ENCODE measurements at regions not wholly inside any gene's neighbourhood (a gene's known extent, or its start where the extent isn't known, plus 50 kb on each side); places are given as distances from the start of the nearest gene placed in this dataset.
A peak's percentile ranks its signal among the peaks of the same experiment; 100 is the strongest.

DNA sequence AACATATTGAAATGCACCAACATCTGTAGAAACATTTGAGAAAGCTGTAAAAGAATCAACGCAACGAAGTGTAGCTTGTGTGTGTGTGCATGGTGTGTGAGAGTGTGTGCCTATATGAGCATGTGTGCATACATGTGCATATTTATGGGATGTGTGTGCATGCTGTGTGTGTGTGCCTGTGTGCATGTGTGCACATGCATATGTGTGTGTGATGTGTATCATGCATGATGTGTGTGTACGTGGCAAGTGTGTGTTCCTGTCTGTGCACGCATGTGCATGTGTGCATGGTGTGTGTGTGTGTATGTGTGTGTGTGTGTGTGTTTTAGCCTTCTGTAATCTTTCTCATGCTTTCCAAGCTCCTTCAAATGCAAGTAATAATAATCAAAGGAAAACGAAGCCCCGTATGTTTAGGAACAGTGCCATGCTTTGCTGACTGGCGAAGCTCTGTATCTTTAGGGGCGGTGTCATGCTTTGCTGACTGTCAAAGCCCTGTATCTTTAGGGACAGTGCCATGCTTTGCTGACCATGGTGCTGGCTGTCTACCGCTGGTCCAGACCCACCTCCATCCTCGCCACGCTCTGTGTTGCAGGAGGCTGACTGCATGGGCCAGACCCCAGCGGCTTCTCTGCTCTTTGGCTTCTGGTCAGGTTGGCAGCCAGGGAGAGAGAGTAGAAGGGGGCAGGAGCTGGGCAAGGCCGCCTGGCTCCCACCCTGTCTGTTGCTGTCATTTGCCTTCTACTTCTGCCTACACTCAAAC lies 129.2 kb downstream of the ASB1 start:
- Histone ChIP-seq H3K4me3 (no peak overlapping the region), H3K27ac (no peak overlapping the region), H3K9me3 (peaks cover 0 to 11% (median 0%) of the 10 kb centered on the region in 4 donors), H3K36me3 (no peaks in the 10 kb centered on the region), H3K4me1 (no peaks in the 10 kb centered on the region), H3K27me3 (no peaks in the 10 kb centered on the region)
- intact Hi-C loops (cut with DNase I), result no loop called here
- TF ChIP-seq POLR2A (IDR thresholded peaks at IDR 0.05), result no peak
- TF ChIP-seq, protein P1, sequence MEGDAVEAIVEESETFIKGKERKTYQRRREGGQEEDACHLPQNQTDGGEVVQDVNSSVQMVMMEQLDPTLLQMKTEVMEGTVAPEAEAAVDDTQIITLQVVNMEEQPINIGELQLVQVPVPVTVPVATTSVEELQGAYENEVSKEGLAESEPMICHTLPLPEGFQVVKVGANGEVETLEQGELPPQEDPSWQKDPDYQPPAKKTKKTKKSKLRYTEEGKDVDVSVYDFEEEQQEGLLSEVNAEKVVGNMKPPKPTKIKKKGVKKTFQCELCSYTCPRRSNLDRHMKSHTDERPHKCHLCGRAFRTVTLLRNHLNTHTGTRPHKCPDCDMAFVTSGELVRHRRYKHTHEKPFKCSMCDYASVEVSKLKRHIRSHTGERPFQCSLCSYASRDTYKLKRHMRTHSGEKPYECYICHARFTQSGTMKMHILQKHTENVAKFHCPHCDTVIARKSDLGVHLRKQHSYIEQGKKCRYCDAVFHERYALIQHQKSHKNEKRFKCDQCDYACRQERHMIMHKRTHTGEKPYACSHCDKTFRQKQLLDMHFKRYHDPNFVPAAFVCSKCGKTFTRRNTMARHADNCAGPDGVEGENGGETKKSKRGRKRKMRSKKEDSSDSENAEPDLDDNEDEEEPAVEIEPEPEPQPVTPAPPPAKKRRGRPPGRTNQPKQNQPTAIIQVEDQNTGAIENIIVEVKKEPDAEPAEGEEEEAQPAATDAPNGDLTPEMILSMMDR (IDR thresholded peaks at IDR 0.05), result no peak
- 70% methylated on average over 11 of the region's 13 CpGs for WGBS (ENCODE audit: insufficient coverage, low coverage, low lambda C conversion rate, missing lambda C conversion rate)
- ATAC-seq (no peak), DNase-seq (no peak)

DNA sequence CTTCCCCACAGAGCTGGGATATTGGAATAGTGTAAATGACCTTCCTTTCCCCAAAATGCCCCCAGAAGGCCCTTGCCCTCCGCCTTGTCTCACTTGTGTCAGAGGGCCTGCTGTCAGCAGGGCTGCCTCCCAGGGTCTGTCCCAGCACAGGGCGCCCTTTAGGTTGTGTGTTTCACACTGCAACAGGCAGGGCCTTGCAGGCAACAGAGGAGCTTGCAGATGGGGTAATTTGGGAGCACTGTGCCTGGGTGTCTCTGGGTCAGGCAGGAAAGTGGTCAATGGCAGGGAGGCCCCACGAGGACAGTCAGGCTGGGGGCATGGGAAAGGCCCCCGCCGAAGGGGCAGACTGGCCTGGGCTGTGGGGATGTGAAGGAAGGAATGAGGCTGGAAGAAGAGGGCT lies 130.7 kb downstream of the ASB1 start:
- Histone ChIP-seq H3K9me3 (peaks cover 0 to 3% (median 0%) of the 10 kb centered on the region in 4 donors), H3K36me3 (no peaks in the 10 kb centered on the region), H3K4me1 (no peaks in the 10 kb centered on the region), H3K27me3 (no peaks in the 10 kb centered on the region), H3K27ac (no peak overlapping the region), H3K4me3 (no peak overlapping the region)
- intact Hi-C loops (cut with DNase I), result no loop called here
- TF ChIP-seq POLR2A (IDR thresholded peaks at IDR 0.05), result no peak
- TF ChIP-seq, protein P1 (IDR thresholded peaks at IDR 0.05), result no peak
- DNase-seq (no peak), ATAC-seq (no peak)
- 65% methylated on average over 3 of the region's 5 CpGs for WGBS (ENCODE audit: insufficient coverage, low coverage, low lambda C conversion rate, missing lambda C conversion rate)

DNA sequence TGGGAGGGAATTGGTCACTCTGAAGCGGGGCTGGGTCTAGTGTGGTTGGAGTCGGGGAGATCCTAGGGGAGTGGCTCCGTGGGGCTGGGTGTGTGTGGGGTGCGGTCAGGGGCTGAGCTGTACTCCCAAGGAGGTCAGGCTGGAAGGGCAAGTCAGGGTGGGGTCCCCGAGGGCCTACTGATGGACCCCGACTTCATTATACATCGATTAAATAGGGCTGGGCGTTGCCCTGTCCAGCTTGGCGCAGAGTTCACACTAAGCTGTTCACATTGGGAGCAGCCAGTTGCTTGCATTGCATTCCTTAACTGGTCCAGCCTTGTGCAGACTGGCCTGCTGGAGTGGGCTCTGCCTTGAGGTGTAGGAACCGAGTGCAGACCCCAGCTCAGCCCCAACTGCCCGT lies 131.2 kb downstream of the ASB1 start:
- Histone ChIP-seq H3K36me3 (no peaks in the 10 kb centered on the region), H3K9me3 (no peaks in the 10 kb centered on the region), H3K4me1 (no peaks in the 10 kb centered on the region), H3K4me3 (no peak overlapping the region), H3K27ac (no peak overlapping the region), H3K27me3 (no peaks in the 10 kb centered on the region)
- intact Hi-C loops (cut with DNase I), result no loop called here
- no CpG with 5 or more reads among the region's 11 CpGs for WGBS (ENCODE audit: insufficient coverage, low coverage, low lambda C conversion rate, missing lambda C conversion rate)
- TF ChIP-seq POLR2A (IDR thresholded peaks at IDR 0.05), result no peak
- TF ChIP-seq, protein P1 (IDR thresholded peaks at IDR 0.05), result no peak
- ATAC-seq (peak in 1 of 4 donors; percentile 15), DNase-seq (no peak)

DNA sequence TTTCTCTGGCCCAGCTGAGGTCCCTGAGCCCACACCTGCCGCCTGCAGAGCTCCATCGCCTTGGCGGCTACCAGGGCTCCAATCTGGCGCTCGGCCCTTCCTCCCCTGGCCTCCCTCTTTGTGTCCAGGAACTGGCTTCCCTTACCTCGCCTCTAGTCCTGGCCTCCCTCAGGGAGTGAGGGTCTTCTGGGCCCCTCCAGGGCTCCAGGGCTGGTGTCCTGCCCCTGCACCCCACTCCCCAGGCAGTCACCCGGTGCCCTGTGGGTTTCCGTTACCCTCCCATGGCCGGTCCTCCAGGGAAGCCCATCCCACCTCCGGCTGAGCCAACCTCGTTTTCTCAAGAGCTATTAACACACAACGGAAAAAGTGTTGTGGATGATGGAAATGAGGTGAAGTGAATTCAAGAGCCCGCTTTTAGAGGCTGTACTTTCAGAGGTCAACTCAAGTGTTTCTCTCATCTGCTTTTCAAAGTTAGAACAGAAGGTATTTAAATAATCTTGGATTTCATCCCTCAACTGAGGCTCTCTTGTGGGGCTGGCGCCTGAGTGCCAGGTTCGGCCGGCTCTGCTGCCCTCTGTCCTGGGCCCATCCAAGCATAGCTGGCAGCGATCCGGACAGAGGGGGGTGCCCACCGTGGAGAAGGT lies 131.9 kb downstream of the ASB1 start:
- Histone ChIP-seq H3K36me3 (no peaks in the 10 kb centered on the region), H3K4me1 (no peaks in the 10 kb centered on the region), H3K4me3 (no peak overlapping the region), H3K9me3 (no peaks in the 10 kb centered on the region), H3K27me3 (no peaks in the 10 kb centered on the region), H3K27ac (no peak overlapping the region)
- 90% methylated on average over 5 of the region's 19 CpGs for WGBS (ENCODE audit: insufficient coverage, low coverage, low lambda C conversion rate, missing lambda C conversion rate)
- no peak for DNase-seq
- TF ChIP-seq, protein P1 (IDR thresholded peaks at IDR 0.05), result no peak
- TF ChIP-seq POLR2A (IDR thresholded peaks at IDR 0.05), result no peak
- ATAC-seq, result no peak
- intact Hi-C loops (cut with DNase I), result no loop called here
